Cardiac muscle cell (in vitro differentiated cells and primary cell): ENCODE measurements at regions not wholly inside any gene's neighbourhood (a gene's known extent, or its start where the extent isn't known, plus 50 kb on each side); places are given as distances from the start of the nearest gene placed in this dataset.

ENCODE experiments used
- DNase-seq, 2 donors: peaks; one replicate each; pipeline versions ENCODE4 v3.0.0 to v3.0.0-alpha.2; 2010 to 2017; ENCODE audit warnings: low read depth in 1 of 2, low spot score in 1 of 2
- H3K27ac ChIP-seq: fragments of 200-600 bp; sonication (generic); 2 replicates; pipeline ENCODE4 v1.5.1; 2016
- H3K27me3 ChIP-seq: fragments of 200-600 bp; sonication (generic); 2 replicates; pipeline ENCODE4 v1.6.0; 2016; ENCODE audit warnings: control low read depth
- H3K36me3 ChIP-seq: fragments of 200-600 bp; sonication (generic); 2 replicates; pipeline ENCODE4 v1.5.1; 2016; ENCODE audit warnings: control low read depth
- H3K4me1 ChIP-seq: fragments of 200-600 bp; sonication (generic); 2 replicates; pipeline ENCODE4 v1.8.1; 2017; ENCODE audit warnings: low read depth, mild to moderate bottlenecking, mixed run types
- H3K4me3 ChIP-seq: fragments of 200-600 bp; sonication (generic); 2 replicates; pipeline ENCODE4 v1.5.1; 2016; ENCODE audit warnings: mild to moderate bottlenecking
- H3K9me3 ChIP-seq: fragments of 200-600 bp; sonication (generic); 2 replicates; pipeline ENCODE4 v1.5.1; 2017; ENCODE audit warnings: low read depth, mild to moderate bottlenecking, control low read depth
- TF ChIP-seq, protein P1 (sequence below): IDR thresholded peaks from 2 replicates; pipeline ENCODE4 v1.5.1; 2012; ENCODE audit warnings: low read depth, mild to moderate bottlenecking, low read length

DNA sequence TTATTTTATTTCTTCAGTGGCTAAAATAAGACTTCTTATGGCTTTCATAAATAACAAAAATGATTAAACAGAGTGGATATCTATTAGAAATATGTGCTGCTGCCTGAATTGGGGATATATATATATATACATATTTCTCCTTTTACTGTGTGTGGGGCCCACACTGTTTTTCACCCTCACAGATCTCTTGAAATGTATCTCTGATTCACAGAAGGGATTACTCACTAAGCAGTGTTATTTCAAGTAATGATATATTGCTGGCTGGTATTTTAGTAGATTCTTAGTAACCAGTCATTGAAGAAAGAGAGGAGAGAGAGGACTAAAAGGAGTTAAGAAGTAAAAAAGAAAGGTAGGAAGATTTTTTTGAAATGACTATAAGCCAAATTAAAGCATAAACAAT is 308.6 kb upstream of the NRP1 start:
- no peak for DNase-seq
- Histone ChIP-seq H3K27ac (no peak overlapping the region), H3K27me3 (no peaks in the 10 kb centered on the region), H3K4me3 (no peak overlapping the region), H3K36me3 (no peaks in the 10 kb centered on the region), H3K9me3 (no peaks in the 10 kb centered on the region), H3K4me1 (peaks cover 4% of the 10 kb centered on the region)
- TF ChIP-seq, protein P1, sequence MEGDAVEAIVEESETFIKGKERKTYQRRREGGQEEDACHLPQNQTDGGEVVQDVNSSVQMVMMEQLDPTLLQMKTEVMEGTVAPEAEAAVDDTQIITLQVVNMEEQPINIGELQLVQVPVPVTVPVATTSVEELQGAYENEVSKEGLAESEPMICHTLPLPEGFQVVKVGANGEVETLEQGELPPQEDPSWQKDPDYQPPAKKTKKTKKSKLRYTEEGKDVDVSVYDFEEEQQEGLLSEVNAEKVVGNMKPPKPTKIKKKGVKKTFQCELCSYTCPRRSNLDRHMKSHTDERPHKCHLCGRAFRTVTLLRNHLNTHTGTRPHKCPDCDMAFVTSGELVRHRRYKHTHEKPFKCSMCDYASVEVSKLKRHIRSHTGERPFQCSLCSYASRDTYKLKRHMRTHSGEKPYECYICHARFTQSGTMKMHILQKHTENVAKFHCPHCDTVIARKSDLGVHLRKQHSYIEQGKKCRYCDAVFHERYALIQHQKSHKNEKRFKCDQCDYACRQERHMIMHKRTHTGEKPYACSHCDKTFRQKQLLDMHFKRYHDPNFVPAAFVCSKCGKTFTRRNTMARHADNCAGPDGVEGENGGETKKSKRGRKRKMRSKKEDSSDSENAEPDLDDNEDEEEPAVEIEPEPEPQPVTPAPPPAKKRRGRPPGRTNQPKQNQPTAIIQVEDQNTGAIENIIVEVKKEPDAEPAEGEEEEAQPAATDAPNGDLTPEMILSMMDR: no peak

DNA sequence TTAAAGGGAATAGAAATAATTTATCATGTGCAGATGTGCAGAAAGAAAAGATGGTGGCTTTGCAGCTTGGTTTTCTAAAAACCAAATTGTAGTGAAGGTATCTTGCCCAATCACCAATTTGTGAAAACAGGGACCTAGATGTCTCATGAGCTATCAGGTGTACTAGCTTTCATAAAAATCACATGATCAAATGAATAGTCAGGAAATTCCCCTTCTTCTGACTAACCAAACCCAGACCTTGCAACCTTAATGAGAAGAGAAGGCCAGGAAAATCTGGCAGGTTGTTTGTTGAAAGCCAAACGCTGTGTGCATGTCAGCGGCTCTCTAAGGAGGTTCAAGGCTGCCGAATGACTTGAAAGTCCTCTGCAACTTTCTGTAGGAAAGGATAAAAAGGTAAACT is 304.4 kb upstream of the NRP1 start:
- TF ChIP-seq, protein P1: no peak
- Histone ChIP-seq H3K27ac (no peak overlapping the region), H3K4me3 (no peak overlapping the region), H3K27me3 (no peaks in the 10 kb centered on the region), H3K4me1 (no peaks in the 10 kb centered on the region), H3K9me3 (no peaks in the 10 kb centered on the region), H3K36me3 (no peaks in the 10 kb centered on the region)
- no peak for DNase-seq

DNA sequence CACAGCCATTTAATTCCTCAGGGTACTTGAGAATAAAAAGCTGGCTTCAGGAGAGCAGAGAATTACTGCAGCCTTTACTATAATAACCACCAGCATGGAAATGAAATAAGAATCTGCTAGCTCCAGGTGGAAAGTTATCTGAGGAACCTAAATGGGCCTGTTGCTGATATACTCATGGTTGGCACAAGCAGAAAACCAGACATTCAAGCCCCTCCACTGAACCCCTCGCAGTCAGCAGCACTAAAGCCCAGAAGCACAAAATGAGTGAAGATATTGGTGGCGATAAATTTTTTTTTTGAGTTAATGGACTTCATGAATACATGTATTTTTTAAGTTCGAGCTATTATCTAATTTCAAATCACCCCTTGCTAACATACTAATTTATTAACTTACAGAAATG is 303.9 kb upstream of the NRP1 start:
- Histone ChIP-seq H3K27ac (no peak overlapping the region), H3K4me3 (no peak overlapping the region), H3K27me3 (no peaks in the 10 kb centered on the region), H3K36me3 (no peaks in the 10 kb centered on the region), H3K4me1 (no peaks in the 10 kb centered on the region), H3K9me3 (no peaks in the 10 kb centered on the region)
- no peak for DNase-seq
- TF ChIP-seq, protein P1: no peak

DNA sequence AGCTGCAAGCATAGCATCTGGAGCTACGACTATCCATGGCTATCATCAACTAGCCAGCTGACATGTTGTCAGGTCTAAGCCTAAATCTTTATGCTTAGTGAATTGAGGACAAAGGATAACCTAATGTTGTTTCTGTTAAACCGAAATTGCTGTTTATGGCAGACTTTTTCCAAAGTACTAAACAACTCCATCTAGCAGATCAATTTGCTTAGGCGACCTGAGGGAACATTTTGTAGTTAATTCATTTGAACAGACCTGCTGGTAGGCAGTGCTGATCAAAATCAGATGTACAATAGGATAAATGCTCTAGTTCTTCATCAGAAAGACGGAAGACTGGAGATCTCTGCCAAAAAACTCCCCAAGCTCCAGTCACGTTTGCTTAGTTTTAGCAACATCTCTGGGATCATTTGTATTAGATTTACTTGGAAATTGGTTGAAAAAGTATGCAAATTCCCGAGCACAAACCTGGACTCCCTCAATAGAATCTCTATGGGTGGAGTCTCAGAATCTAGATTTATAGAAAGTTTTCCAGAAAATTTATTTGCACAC is 301.6 kb upstream of the NRP1 start:
- Histone ChIP-seq H3K9me3 (no peaks in the 10 kb centered on the region), H3K27ac (no peak overlapping the region)
- TF ChIP-seq, protein P1: no peak

DNA sequence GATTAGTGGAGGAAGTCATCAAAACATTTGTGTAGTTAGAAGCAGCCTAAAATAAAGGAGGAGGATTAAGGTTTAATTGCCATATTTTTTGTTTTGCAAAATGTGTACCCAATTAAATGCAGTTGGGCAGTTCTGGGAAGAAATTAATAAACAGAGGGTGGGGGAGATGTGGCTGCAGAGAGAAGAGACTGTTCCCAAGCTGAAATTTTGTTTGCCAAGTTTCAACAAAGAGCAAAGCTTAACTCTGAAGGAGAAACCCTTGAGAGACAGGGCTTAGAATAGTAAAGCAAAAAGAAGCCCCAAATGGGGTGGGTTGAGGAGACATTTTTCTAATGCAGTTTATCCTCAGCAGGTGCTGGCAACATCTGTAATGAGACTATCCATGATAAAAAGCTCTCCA is 298.0 kb upstream of the NRP1 start:
- DNase-seq: no peak
- H3K4me1 ChIP-seq: no peaks in the 10 kb centered on the region
- TF ChIP-seq, protein P1: no peak

More for the DNA sequence above, 301.6 kb upstream of the NRP1 start:
- Histone ChIP-seq H3K4me1 (no peaks in the 10 kb centered on the region), H3K4me3 (no peak overlapping the region), H3K27me3 (no peaks in the 10 kb centered on the region), H3K36me3 (no peaks in the 10 kb centered on the region)
- no peak for DNase-seq

DNA sequence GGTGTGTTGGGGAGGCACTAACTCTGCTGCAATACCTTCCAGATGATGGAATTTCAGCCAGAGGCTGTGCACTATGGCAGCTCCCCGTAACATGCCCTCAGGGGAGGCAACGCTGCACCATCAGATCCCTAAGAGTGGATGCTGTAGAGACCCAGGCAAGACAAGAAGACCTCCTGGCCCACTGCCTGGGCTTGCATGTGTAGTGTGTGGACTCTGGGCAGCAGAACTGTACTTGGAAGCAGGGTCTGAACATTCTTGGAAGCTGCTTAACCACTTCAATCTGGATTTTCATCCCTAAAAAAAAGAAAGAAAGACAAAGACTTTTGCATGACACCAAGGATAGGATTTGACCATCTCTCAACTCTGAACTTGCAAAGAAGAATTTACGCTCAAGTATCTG is 297.5 kb upstream of the NRP1 start:
- no peaks in the 10 kb centered on the region for H3K27me3 ChIP-seq
- TF ChIP-seq, protein P1: no peak
- H3K36me3 ChIP-seq: no peaks in the 10 kb centered on the region
- H3K27ac ChIP-seq: no peak overlapping the region
- H3K4me1 ChIP-seq: no peaks in the 10 kb centered on the region
- no peaks in the 10 kb centered on the region for H3K9me3 ChIP-seq
- DNase-seq: no peak
- H3K4me3 ChIP-seq: no peak overlapping the region

More for the DNA sequence above, 298.0 kb upstream of the NRP1 start:
- Histone ChIP-seq H3K27ac (no peak overlapping the region), H3K27me3 (no peaks in the 10 kb centered on the region), H3K4me3 (no peak overlapping the region), H3K36me3 (no peaks in the 10 kb centered on the region), H3K9me3 (no peaks in the 10 kb centered on the region)
